ENCODE measurements at regions not wholly inside any gene's neighbourhood (a gene's known extent, or its start where the extent isn't known, plus 50 kb on each side); places are given as distances from the start of the nearest gene placed in this dataset.

GRCh38 chr4:122259849-122260248, 107.7 kb downstream of the BLTP1 start:
- 100% methylated on average over 1 of the region's 1 CpG for WGBS, 2 donors
- no peak overlapping the region for H3K4me3 ChIP-seq
- peaks cover 5 to 98% (median 7%) of the 10 kb centered on the region in 3 donors for H3K36me3 ChIP-seq
- no peak overlapping the region for H3K27ac ChIP-seq
- intact Hi-C loops (cut with DNase I) = no loop called here
- no peak for DNase-seq
- H3K9me3 ChIP-seq = no peaks in the 10 kb centered on the region
- no peak for TF ChIP-seq POLR2A (IDR thresholded peaks at IDR 0.05)
- no peak for TF ChIP-seq CTCF (IDR thresholded peaks at IDR 0.05)
- no peaks in the 10 kb centered on the region for H3K4me1 ChIP-seq
- H3K27me3 ChIP-seq = no peaks in the 10 kb centered on the region

- H3K27me3 ChIP-seq = no peaks in the 10 kb centered on the region
- intact Hi-C loops (cut with DNase I) = no loop called here
- no peak for TF ChIP-seq POLR2A (IDR thresholded peaks at IDR 0.05)
- no peak for TF ChIP-seq CTCF (IDR thresholded peaks at IDR 0.05)
- H3K4me3 ChIP-seq = no peak overlapping the region
- H3K36me3 ChIP-seq = peaks cover 0 to 86% (median 4%) of the 10 kb centered on the region in 3 donors
- H3K9me3 ChIP-seq = no peaks in the 10 kb centered on the region
- WGBS, 2 donors = 95 to 100% methylated on average over 1 of the region's 1 CpG
- no peak overlapping the region for H3K27ac ChIP-seq
- no peaks in the 10 kb centered on the region for H3K4me1 ChIP-seq
- DNase-seq = no peak
Measured at GRCh38 chr4:122276359-122276758, 102.5 kb upstream of the ADAD1 start.

GRCh38 chr4:122278976-122279375, 99.8 kb upstream of the ADAD1 start:
- no peak overlapping the region for H3K27ac ChIP-seq
- H3K9me3 ChIP-seq = no peaks in the 10 kb centered on the region
- DNase-seq = no peak
- TF ChIP-seq POLR2A (IDR thresholded peaks at IDR 0.05) (no peak), CTCF (IDR thresholded peaks at IDR 0.05) (no peak)
- 53 to 69% methylated on average over 1 of the region's 1 CpG for WGBS, 2 donors
- H3K27me3 ChIP-seq = no peaks in the 10 kb centered on the region
- peaks cover 0 to 85% (median 4%) of the 10 kb centered on the region in 3 donors for H3K36me3 ChIP-seq
- intact Hi-C loops (cut with DNase I) = no loop called here
- no peaks in the 10 kb centered on the region for H3K4me1 ChIP-seq
- no peak overlapping the region for H3K4me3 ChIP-seq

GRCh38 chr4:122279670-122280069, 99.1 kb upstream of the ADAD1 start:
- H3K27ac ChIP-seq = no peak overlapping the region
- intact Hi-C loops (cut with DNase I) = no loop called here
- DNase-seq = no peak
- H3K4me3 ChIP-seq = no peak overlapping the region
- TF ChIP-seq CTCF (IDR thresholded peaks at IDR 0.05) (no peak), POLR2A (IDR thresholded peaks at IDR 0.05) (no peak)
- H3K9me3 ChIP-seq = no peaks in the 10 kb centered on the region
- 88 to 100% methylated on average over 2 of the region's 2 CpGs for WGBS, 2 donors
- H3K36me3 ChIP-seq = peaks cover 0 to 85% (median 4%) of the 10 kb centered on the region in 3 donors
- H3K27me3 ChIP-seq = no peaks in the 10 kb centered on the region
- no peaks in the 10 kb centered on the region for H3K4me1 ChIP-seq

GRCh38 chr4:122285285-122285684, 93.5 kb upstream of the ADAD1 start:
- Histone ChIP-seq H3K4me3 (no peak overlapping the region), H3K9me3 (no peaks in the 10 kb centered on the region), H3K27me3 (no peaks in the 10 kb centered on the region), H3K4me1 (no peaks in the 10 kb centered on the region), H3K27ac (no peak overlapping the region), H3K36me3 (peaks cover 0 to 94% (median 0%) of the 10 kb centered on the region in 3 donors)
- no peak for TF ChIP-seq POLR2A (IDR thresholded peaks at IDR 0.05)
- TF ChIP-seq CTCF (IDR thresholded peaks at IDR 0.05) = no peak
- WGBS, 2 donors = 89 to 91% methylated on average over 2 of the region's 2 CpGs
- DNase-seq = no peak
- intact Hi-C loops (cut with DNase I) = no loop called here

Data from esophagus squamous epithelium (tissue), 5 donors.